GM12878 (cell line): ENCODE measurements at regions not wholly inside any gene's neighbourhood (a gene's known extent, or its start where the extent isn't known, plus 50 kb on each side); places are given as distances from the start of the nearest gene placed in this dataset.

ENCODE experiments used
- ATAC-seq: fragments of 200-7000 bp; cut with Tn5 transposase; 3 replicates; pipeline ENCODE4 v1.9.1; 2020; ENCODE audit warnings: mild to moderate bottlenecking, moderate library complexity
- BruUV-seq: library from RNA; stranded (reverse); fragments of 400-500 nt; replicated peaks from 2 replicates; lab custom pipeline; 2021; lab: Mats Ljungman, UMichigan
- CTCF ChIA-PET: fragments of 300-600 bp; sonication (Branson Sonifier 250); formaldehyde crosslinking; extraction: SDS; loops from one replicate; lab custom pipeline; 2021; ENCODE audit warnings: inconsistent platforms; lab: Yijun Ruan, JAX
- POLR2A ChIA-PET: fragments of 350-600 bp; formaldehyde crosslinking; extraction: SDS; loops from one replicate; lab custom pipeline; 2021; ENCODE audit warnings: inconsistent platforms; lab: Charles Lee
- RAD21 ChIA-PET: fragments of 300-600 bp; sonication (Branson Sonifier 250); formaldehyde crosslinking; loops from one replicate; lab custom pipeline; 2023; ENCODE audit warnings: antibody characterized with exemption; ENCODE audit not compliant: unreplicated experiment; lab: Charles Lee
- SMC1A ChIA-PET: fragments of 300-600 bp; sonication (Branson Sonifier 250); formaldehyde crosslinking; loops from one replicate; lab custom pipeline; 2023; ENCODE audit not compliant: unreplicated experiment, uncharacterized antibody; lab: Charles Lee
- DNase-seq: peaks from one replicate; pipeline ENCODE4 v3.0.0-alpha.2; 2011; ENCODE audit warnings: low read depth, low spot score
- FAIRE-seq: peaks from 3 replicates; lab custom pipeline; 2011; peaks lifted over from hg19 to GRCh38; lab: Jason Lieb, UNC
- H2AFZ ChIP-seq: 2 replicates; pipeline ENCODE4 v1.6.0; 2011; ENCODE audit warnings: low read depth, low read length, control low read depth; ENCODE audit not compliant: control insufficient read depth
- H3K27ac ChIP-seq: 2 replicates; pipeline ENCODE4 v1.5.1; 2011; ENCODE audit warnings: control low read depth; ENCODE audit not compliant: control insufficient read depth, insufficient read depth
- H3K27me3 ChIP-seq, 2 experiments: replicated peaks in 1 of 2; 2 replicates each; pipeline versions ENCODE4 v1.6.0 to v1.6.1; 2011; ENCODE audit warnings: low read length in 1 of 2; ENCODE audit not compliant: control insufficient read depth in 2 of 2, insufficient read depth in 2 of 2
- H3K36me3 ChIP-seq, 2 experiments: 2 replicates each; pipeline ENCODE4 v1.5.1; 2011; ENCODE audit warnings: low read length in 1 of 2; ENCODE audit not compliant: control insufficient read depth in 2 of 2, insufficient read depth in 2 of 2
- H3K4me1 ChIP-seq: 2 replicates; pipeline ENCODE4 v1.6.1; 2011; ENCODE audit warnings: mild to moderate bottlenecking, low read length, moderate library complexity, mixed read lengths; ENCODE audit not compliant: control insufficient read depth, insufficient read depth
- H3K4me2 ChIP-seq: 2 replicates; pipeline ENCODE4 v1.6.0; 2011; ENCODE audit warnings: control low read depth; ENCODE audit not compliant: control insufficient read depth, insufficient read depth
- H3K4me3 ChIP-seq: fragments of 200-600 bp; sonication (generic); 2 replicates; pipeline ENCODE4 v1.5.1; 2016
- H3K79me2 ChIP-seq: 2 replicates; pipeline ENCODE4 v1.6.0; 2011; ENCODE audit warnings: low read length; ENCODE audit not compliant: control insufficient read depth, insufficient read depth
- H3K9ac ChIP-seq: 2 replicates; pipeline ENCODE4 v1.8.0; 2011; ENCODE audit warnings: low read length, control low read depth, mixed read lengths; ENCODE audit not compliant: control insufficient read depth, insufficient read depth
- H3K9me3 ChIP-seq: replicated peaks from 3 replicates; pipeline ENCODE4 v1.5.1; 2011; ENCODE audit warnings: mild to moderate bottlenecking, low read length; ENCODE audit not compliant: control insufficient read depth, insufficient read depth
- H4K20me1 ChIP-seq: 2 replicates; pipeline ENCODE4 v1.6.0; 2011; ENCODE audit not compliant: control insufficient read depth, insufficient read depth
- CHD2 ChIP-seq: IDR thresholded peaks from 2 replicates; pipeline ENCODE4 v1.6.1; 2011; ENCODE audit warnings: low read depth, low read length, improper control_type of control experiment, borderline replicate concordance
- CREM ChIP-seq: IDR thresholded peaks from 2 replicates; pipeline ENCODE4 v1.6.1; 2014; ENCODE audit warnings: antibody characterized with exemption, low read depth
- HDAC6 ChIP-seq: fragments of 200-600 bp; sonication (generic); IDR thresholded peaks from one replicate; pipeline ENCODE4 v1.8.0; 2017; ENCODE audit warnings: antibody characterized with exemption; ENCODE audit not compliant: unreplicated experiment
- MYC ChIP-seq: IDR thresholded peaks from 2 replicates; pipeline ENCODE4 v1.6.1; 2011; ENCODE audit warnings: mild to moderate bottlenecking, low read length, moderate library complexity, inconsistent platforms; ENCODE audit not compliant: insufficient read depth, insufficient replicate concordance, insufficient read length, severe bottlenecking
- NFYB ChIP-seq: IDR thresholded peaks from 2 replicates; pipeline ENCODE4 v1.6.1; 2011; ENCODE audit warnings: low read depth, mild to moderate bottlenecking, low read length, improper control_type of control experiment, moderate library complexity; ENCODE audit not compliant: insufficient read depth
- NR2C1 ChIP-seq: fragments of 450-650 bp; IDR thresholded peaks from 2 replicates; pipeline ENCODE4 v1.6.1; 2017; ENCODE audit warnings: antibody characterized with exemption, mild to moderate bottlenecking, moderate library complexity
- POLR2AphosphoS2 ChIP-seq: IDR thresholded peaks from 2 replicates; pipeline ENCODE4 v1.6.1; 2011; ENCODE audit warnings: low read depth, mild to moderate bottlenecking, low read length, improper control_type of control experiment, moderate library complexity
- SREBF1 ChIP-seq: IDR thresholded peaks from 2 replicates; pipeline ENCODE4 v1.6.1; 2012; ENCODE audit warnings: mild to moderate bottlenecking, low read length
- SUPT20H ChIP-seq: IDR thresholded peaks from 2 replicates; pipeline ENCODE4 v1.6.1; 2011; ENCODE audit warnings: low read depth, mild to moderate bottlenecking, low read length, moderate library complexity, borderline replicate concordance; ENCODE audit not compliant: control insufficient read depth
- WGBS: methylation state at CpG from one replicate; pipeline ENCODE4 v1.1.6; 2016; ENCODE audit warnings: low lambda C conversion rate; ENCODE audit not compliant: insufficient replicate concordance, insufficient coverage; ENCODE audit errors: missing lambda C conversion rate; 5-methylcytosine and 5-hydroxymethylcytosine counted together
- in situ Hi-C: fragments of 300-500 bp; cut with MboI; formaldehyde crosslinking; loops from 9 replicates; pipeline ENCODE4 v1.14.3; 2018; ENCODE audit warnings: mixed read lengths
- intact Hi-C: fragments of 100-400 bp; cut with micrococcal nuclease; formaldehyde crosslinking; loops from one replicate; pipeline ENCODE4 v1.14.2; 2022; ENCODE audit not compliant: unreplicated experiment
- TF ChIP-seq, protein P1 (sequence below): IDR thresholded peaks from 2 replicates; pipeline ENCODE4 v1.6.1; 2012; ENCODE audit warnings: mild to moderate bottlenecking, low read depth, low read length

DNA sequence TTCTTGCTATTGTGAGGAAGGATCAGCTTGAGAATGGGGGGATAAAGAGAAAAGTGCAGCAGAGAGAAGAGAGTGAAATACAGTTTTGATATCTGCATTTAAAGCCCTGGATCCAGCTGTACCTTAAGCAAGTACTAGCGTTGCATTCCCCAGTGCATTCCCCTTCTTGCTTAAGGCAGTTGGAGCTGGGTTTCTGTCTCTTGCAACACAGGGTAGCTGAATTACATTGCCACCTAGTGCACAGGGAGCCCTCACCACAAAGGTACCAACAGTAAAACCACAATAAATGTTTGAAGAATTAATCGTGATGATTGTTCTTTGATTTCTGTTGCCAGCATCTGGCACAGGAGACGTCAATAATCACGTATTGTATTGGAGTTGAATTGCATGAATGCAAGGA is 588.7 kb downstream of the RBFOX1 start:
- no TSS peak for BruUV-seq
- CTCF ChIA-PET = no interaction called here
- WGBS = 43% methylated on average over 4 of the region's 4 CpGs
- H3K4me3 ChIP-seq = no peak overlapping the region
- no peaks in the 10 kb centered on the region for H3K79me2 ChIP-seq
- H3K27ac ChIP-seq = no peak overlapping the region
- H3K9ac ChIP-seq = no peak overlapping the region
- no peaks in the 10 kb centered on the region for H3K4me1 ChIP-seq
- SMC1A ChIA-PET = interaction anchor here (0.6 kb wide), 1 partner anchor 31 kb away, joined by 3 read pairs; no protein-coding TSS in a partner anchor
- H3K36me3 ChIP-seq = no peaks in the 10 kb centered on the region
- no peak overlapping the region for H2AFZ ChIP-seq
- no peaks in the 10 kb centered on the region for H3K9me3 ChIP-seq
- no peak for TF ChIP-seq CHD2
- no peak for TF ChIP-seq SUPT20H
- no peak for TF ChIP-seq MYC
- no peak for TF ChIP-seq NR2C1
- TF ChIP-seq NFYB = no peak
- TF ChIP-seq POLR2AphosphoS2 = no peak
- TF ChIP-seq CREM = no peak
- TF ChIP-seq, protein P1, sequence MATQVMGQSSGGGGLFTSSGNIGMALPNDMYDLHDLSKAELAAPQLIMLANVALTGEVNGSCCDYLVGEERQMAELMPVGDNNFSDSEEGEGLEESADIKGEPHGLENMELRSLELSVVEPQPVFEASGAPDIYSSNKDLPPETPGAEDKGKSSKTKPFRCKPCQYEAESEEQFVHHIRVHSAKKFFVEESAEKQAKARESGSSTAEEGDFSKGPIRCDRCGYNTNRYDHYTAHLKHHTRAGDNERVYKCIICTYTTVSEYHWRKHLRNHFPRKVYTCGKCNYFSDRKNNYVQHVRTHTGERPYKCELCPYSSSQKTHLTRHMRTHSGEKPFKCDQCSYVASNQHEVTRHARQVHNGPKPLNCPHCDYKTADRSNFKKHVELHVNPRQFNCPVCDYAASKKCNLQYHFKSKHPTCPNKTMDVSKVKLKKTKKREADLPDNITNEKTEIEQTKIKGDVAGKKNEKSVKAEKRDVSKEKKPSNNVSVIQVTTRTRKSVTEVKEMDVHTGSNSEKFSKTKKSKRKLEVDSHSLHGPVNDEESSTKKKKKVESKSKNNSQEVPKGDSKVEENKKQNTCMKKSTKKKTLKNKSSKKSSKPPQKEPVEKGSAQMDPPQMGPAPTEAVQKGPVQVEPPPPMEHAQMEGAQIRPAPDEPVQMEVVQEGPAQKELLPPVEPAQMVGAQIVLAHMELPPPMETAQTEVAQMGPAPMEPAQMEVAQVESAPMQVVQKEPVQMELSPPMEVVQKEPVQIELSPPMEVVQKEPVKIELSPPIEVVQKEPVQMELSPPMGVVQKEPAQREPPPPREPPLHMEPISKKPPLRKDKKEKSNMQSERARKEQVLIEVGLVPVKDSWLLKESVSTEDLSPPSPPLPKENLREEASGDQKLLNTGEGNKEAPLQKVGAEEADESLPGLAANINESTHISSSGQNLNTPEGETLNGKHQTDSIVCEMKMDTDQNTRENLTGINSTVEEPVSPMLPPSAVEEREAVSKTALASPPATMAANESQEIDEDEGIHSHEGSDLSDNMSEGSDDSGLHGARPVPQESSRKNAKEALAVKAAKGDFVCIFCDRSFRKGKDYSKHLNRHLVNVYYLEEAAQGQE = no peak
- TF ChIP-seq SREBF1 = no peak
- TF ChIP-seq HDAC6 = no peak
- no peak overlapping the region for H3K4me2 ChIP-seq
- H4K20me1 ChIP-seq = no peaks in the 10 kb centered on the region
- FAIRE-seq (no peak), ATAC-seq (no peak), DNase-seq (no peak)
- RAD21 ChIA-PET = no interaction called here
- in situ Hi-C loops (loop anchor here (25.0 kb wide), 1 partner anchor 109 kb away; no protein-coding TSS in a partner anchor), intact Hi-C loops (no loop called here)
- POLR2A ChIA-PET = no interaction called here
- H3K27me3 ChIP-seq = no peaks in the 10 kb centered on the region
